ENCODE measurements at regions not wholly inside any gene's neighbourhood (a gene's known extent, or its start where the extent isn't known, plus 50 kb on each side); places are given as distances from the start of the nearest gene placed in this dataset.

- 0 out of 2 replicates have a peak, but pooled peaks have one; percentile 17 for TF ChIP-seq CTCF (conservative IDR thresholded peaks at IDR 0.05; ENCODE audit: low read depth, low read length)
- no peak for TF ChIP-seq EZH2 (IDR thresholded peaks at IDR 0.05; ENCODE audit: borderline replicate concordance, low read depth, low read length, poor library complexity, severe bottlenecking)
Observed at GRCh38 chr7:66502230-66503035, 126.2 kb upstream of the KCTD7 start.

All from A673 (cell line).